Neural cell (in vitro differentiated cells): ENCODE measurements at regions not wholly inside any gene's neighbourhood (a gene's known extent, or its start where the extent isn't known, plus 50 kb on each side); places are given as distances from the start of the nearest gene placed in this dataset.

ENCODE experiments used
- H2AFZ ChIP-seq: fragments of 200-600, 300-800 bp; sonication (generic), shearing (Covaris generic); 2 replicates; pipeline ENCODE4 v1.6.0; 2014; ENCODE audit warnings: low read depth, mild to moderate bottlenecking, antibody characterized with exemption, low read length, moderate library complexity
- H3F3A ChIP-seq: fragments of 200-600 bp; shearing (Covaris generic); 2 replicates; pipeline ENCODE4 v1.6.1; 2016; ENCODE audit warnings: mild to moderate bottlenecking, moderate library complexity, mixed read lengths, antibody characterized with exemption, low read length; ENCODE audit not compliant: insufficient read depth, poor library complexity, severe bottlenecking
- H3K27ac ChIP-seq: fragments of 200-600, 300-800 bp; sonication (generic), shearing (Covaris generic); 2 replicates; pipeline ENCODE4 v1.5.1; 2014; ENCODE audit warnings: mild to moderate bottlenecking, low read length, moderate library complexity
- H3K27me3 ChIP-seq: fragments of 300-800, 200-600 bp; sonication (generic), shearing (Covaris generic); 2 replicates; pipeline ENCODE4 v1.6.0; 2014; ENCODE audit warnings: mild to moderate bottlenecking, low read depth, low read length, moderate library complexity; ENCODE audit not compliant: insufficient read depth
- H3K36me3 ChIP-seq: fragments of 300-800, 200-600 bp; sonication (generic), shearing (Covaris generic); 2 replicates; pipeline ENCODE4 v1.5.1; 2014; ENCODE audit warnings: mild to moderate bottlenecking, antibody characterized with exemption, low read length, moderate library complexity; ENCODE audit not compliant: insufficient read depth
- H3K4me2 ChIP-seq: fragments of 300-800, 200-600 bp; sonication (generic), shearing (Covaris generic); 2 replicates; pipeline ENCODE4 v1.6.0; 2014; ENCODE audit warnings: mild to moderate bottlenecking, low read length
- H3K4me3 ChIP-seq: fragments of 300-800, 200-600 bp; sonication (generic), shearing (Covaris generic); 2 replicates; pipeline ENCODE4 v1.5.1; 2014; ENCODE audit warnings: mild to moderate bottlenecking, low read length, moderate library complexity
- H3K79me2 ChIP-seq: fragments of 200-600 bp; shearing (Covaris generic); replicated peaks from 2 replicates; pipeline ENCODE4 v1.6.0; 2014; ENCODE audit warnings: mild to moderate bottlenecking, low read length, moderate library complexity; ENCODE audit not compliant: insufficient read depth
- H3K9ac ChIP-seq: fragments of 300-800, 200-600 bp; sonication (generic), shearing (Covaris generic); 2 replicates; pipeline ENCODE4 v1.6.1; 2016; ENCODE audit warnings: mild to moderate bottlenecking, low read length, mixed read lengths
- H3K9me2 ChIP-seq: fragments of 200-600 bp; shearing (Covaris generic); 2 replicates; pipeline ENCODE4 v1.6.1; 2016; ENCODE audit warnings: mild to moderate bottlenecking, low read length, mixed read lengths; ENCODE audit not compliant: insufficient read depth
- H3K9me3 ChIP-seq: fragments of 200-600, 300-800 bp; sonication (generic), shearing (Covaris generic); 2 replicates; pipeline ENCODE4 v1.6.1; 2016; ENCODE audit warnings: mild to moderate bottlenecking, mixed run types, low read length, moderate library complexity, mixed read lengths
- H4K20me1 ChIP-seq: fragments of 200-600 bp; shearing (Covaris generic); 2 replicates; pipeline ENCODE4 v1.6.1; 2016; ENCODE audit warnings: mild to moderate bottlenecking, mixed run types; ENCODE audit not compliant: insufficient read depth
- EP300 ChIP-seq: fragments of 450-650 bp; conservative IDR thresholded peaks from 2 replicates; pipeline ENCODE4 v1.6.1; 2014; ENCODE audit warnings: antibody characterized with exemption, mild to moderate bottlenecking, moderate library complexity; ENCODE audit not compliant: poor library complexity, severe bottlenecking
- EZH2 ChIP-seq: fragments of 200-600, 300-800 bp; shearing (Covaris generic), sonication (generic); IDR thresholded peaks from 2 replicates; pipeline ENCODE4 v1.6.1; 2014; ENCODE audit warnings: antibody characterized with exemption, low read length, borderline replicate concordance, mild to moderate bottlenecking; ENCODE audit not compliant: insufficient read depth, poor library complexity, severe bottlenecking
- MXI1 ChIP-seq: fragments of 450-650 bp; conservative IDR thresholded peaks from 2 replicates; pipeline ENCODE4 v1.6.1; 2014; ENCODE audit warnings: antibody characterized with exemption, mild to moderate bottlenecking; ENCODE audit not compliant: poor library complexity, severe bottlenecking
- POLR2AphosphoS5 ChIP-seq: IDR thresholded peaks from 2 replicates; pipeline ENCODE4 v1.6.1; 2012
- RAD21 ChIP-seq: fragments of 450-650 bp; conservative IDR thresholded peaks from 2 replicates; pipeline ENCODE4 v1.6.1; 2014; ENCODE audit warnings: antibody characterized with exemption, mild to moderate bottlenecking, moderate library complexity
- REST ChIP-seq: IDR thresholded peaks from 2 replicates; pipeline ENCODE4 v1.6.1; 2012; ENCODE audit warnings: borderline replicate concordance
- SMC3 ChIP-seq: fragments of 450-650 bp; conservative IDR thresholded peaks from 2 replicates; pipeline ENCODE4 v1.6.1; 2014; ENCODE audit warnings: antibody characterized with exemption, mild to moderate bottlenecking, moderate library complexity; ENCODE audit not compliant: poor library complexity
- TAF1 ChIP-seq: IDR thresholded peaks from 2 replicates; pipeline ENCODE4 v1.6.1; 2012; ENCODE audit warnings: low read depth
- TF ChIP-seq, protein P1 (sequence below): fragments of 450-650 bp; IDR thresholded peaks from 2 replicates; pipeline ENCODE4 v1.5.1; 2014; ENCODE audit warnings: antibody characterized with exemption, mild to moderate bottlenecking, moderate library complexity; ENCODE audit not compliant: poor library complexity, severe bottlenecking

- Histone ChIP-seq H3K9ac (no peak overlapping the region), H3K4me3 (no peak overlapping the region), H2AFZ (no peak overlapping the region), H3K4me2 (no peak overlapping the region), H3K79me2 (no peaks in the 10 kb centered on the region), H3K27me3 (no peaks in the 10 kb centered on the region), H3K9me3 (no peaks in the 10 kb centered on the region), H4K20me1 (no peaks in the 10 kb centered on the region), H3K36me3 (no peaks in the 10 kb centered on the region), H3K9me2 (no peaks in the 10 kb centered on the region), H3K27ac (no peak overlapping the region), H3F3A (no peaks in the 10 kb centered on the region)
- no peak for TF ChIP-seq SMC3
- TF ChIP-seq MXI1 = no peak
- TF ChIP-seq POLR2AphosphoS5 = no peak
- TF ChIP-seq EZH2 = no peak
- TF ChIP-seq TAF1 = no peak
- no peak for TF ChIP-seq REST
Observed at GRCh38 chr13:90535421-90535820, 812.1 kb upstream of the MIR17HG start.

DNA sequence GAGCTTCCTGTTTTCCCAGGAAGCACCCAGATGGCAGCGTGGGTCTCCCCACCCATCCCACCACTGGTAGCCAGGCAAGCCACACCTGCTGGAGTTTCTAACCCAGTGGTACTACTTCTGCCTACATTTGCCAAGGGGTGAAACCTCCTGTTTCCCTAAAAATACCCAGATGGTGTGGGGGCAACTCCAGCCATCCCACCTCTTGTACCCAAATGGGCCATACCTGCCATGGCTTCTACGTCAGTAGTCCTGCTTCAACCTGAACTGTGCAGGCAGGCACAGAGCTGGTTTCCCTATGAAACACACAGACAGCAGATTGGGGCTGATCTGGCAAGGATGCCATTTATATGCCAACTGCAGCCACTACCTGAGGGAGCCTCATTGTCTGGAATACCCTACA, 809.4 kb upstream of the MIR17HG start:
- no peak overlapping the region for H3K4me2 ChIP-seq
- H4K20me1 ChIP-seq = no peaks in the 10 kb centered on the region
- H2AFZ ChIP-seq = no peak overlapping the region
- no peaks in the 10 kb centered on the region for H3K9me2 ChIP-seq
- TF ChIP-seq RAD21 (no peak), EP300 (no peak), EZH2 (no peak), TAF1 (no peak), REST (no peak), SMC3 (no peak), MXI1 (no peak), POLR2AphosphoS5 (no peak)
- TF ChIP-seq, protein P1, sequence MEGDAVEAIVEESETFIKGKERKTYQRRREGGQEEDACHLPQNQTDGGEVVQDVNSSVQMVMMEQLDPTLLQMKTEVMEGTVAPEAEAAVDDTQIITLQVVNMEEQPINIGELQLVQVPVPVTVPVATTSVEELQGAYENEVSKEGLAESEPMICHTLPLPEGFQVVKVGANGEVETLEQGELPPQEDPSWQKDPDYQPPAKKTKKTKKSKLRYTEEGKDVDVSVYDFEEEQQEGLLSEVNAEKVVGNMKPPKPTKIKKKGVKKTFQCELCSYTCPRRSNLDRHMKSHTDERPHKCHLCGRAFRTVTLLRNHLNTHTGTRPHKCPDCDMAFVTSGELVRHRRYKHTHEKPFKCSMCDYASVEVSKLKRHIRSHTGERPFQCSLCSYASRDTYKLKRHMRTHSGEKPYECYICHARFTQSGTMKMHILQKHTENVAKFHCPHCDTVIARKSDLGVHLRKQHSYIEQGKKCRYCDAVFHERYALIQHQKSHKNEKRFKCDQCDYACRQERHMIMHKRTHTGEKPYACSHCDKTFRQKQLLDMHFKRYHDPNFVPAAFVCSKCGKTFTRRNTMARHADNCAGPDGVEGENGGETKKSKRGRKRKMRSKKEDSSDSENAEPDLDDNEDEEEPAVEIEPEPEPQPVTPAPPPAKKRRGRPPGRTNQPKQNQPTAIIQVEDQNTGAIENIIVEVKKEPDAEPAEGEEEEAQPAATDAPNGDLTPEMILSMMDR = no peak
- no peaks in the 10 kb centered on the region for H3K9me3 ChIP-seq
- H3K4me3 ChIP-seq = no peak overlapping the region
- H3K79me2 ChIP-seq = no peaks in the 10 kb centered on the region
- H3K27ac ChIP-seq = no peak overlapping the region
- no peak overlapping the region for H3K9ac ChIP-seq
- no peaks in the 10 kb centered on the region for H3F3A ChIP-seq
- no peaks in the 10 kb centered on the region for H3K27me3 ChIP-seq
- H3K36me3 ChIP-seq = no peaks in the 10 kb centered on the region
